Fibroblast of lung (primary cell): ENCODE measurements at regions not wholly inside any gene's neighbourhood (a gene's known extent, or its start where the extent isn't known, plus 50 kb on each side); places are given as distances from the start of the nearest gene placed in this dataset.

Experiments used
- DNase-seq, 2 donors: peaks; one replicate each; pipeline versions ENCODE4 v3.0.0 to v3.0.0-alpha.2; 2010; ENCODE audit warnings: low read depth in 2 of 2
- H2AFZ ChIP-seq: 2 replicates; pipeline ENCODE4 v1.5.1; 2012; ENCODE audit warnings: low read length, control low read depth, inconsistent platforms
- H3K27ac ChIP-seq: 2 replicates; pipeline ENCODE4 v1.5.1; 2011; ENCODE audit warnings: low read length, control low read depth; ENCODE audit not compliant: insufficient read depth
- H3K27me3 ChIP-seq: 2 replicates; pipeline ENCODE4 v1.5.1; 2011; ENCODE audit warnings: mild to moderate bottlenecking, low read length; ENCODE audit not compliant: control insufficient read depth, insufficient read depth
- H3K36me3 ChIP-seq: 2 replicates; pipeline ENCODE4 v1.5.1; 2011; ENCODE audit warnings: low read length; ENCODE audit not compliant: control insufficient read depth, insufficient read depth
- H3K4me1 ChIP-seq: 2 replicates; pipeline ENCODE4 v1.5.1; 2011; ENCODE audit warnings: low read length; ENCODE audit not compliant: control insufficient read depth, insufficient read depth; ENCODE audit errors: extremely low read depth
- H3K4me2 ChIP-seq: 2 replicates; pipeline ENCODE4 v1.5.1; 2011; ENCODE audit warnings: low read length, control low read depth; ENCODE audit not compliant: insufficient read depth; ENCODE audit errors: extremely low read depth
- H3K4me3 ChIP-seq, 4 experiments: fragments of 200-600 bp in 1 of 4; sonication (generic) in 1 of 4; replicated peaks in 1 of 4; 2 replicates each; pipeline ENCODE4 v1.5.1; 2011 to 2016; ENCODE audit warnings: low read length in 4 of 4, low read depth in 3 of 4, mild to moderate bottlenecking in 3 of 4, control low read depth in 2 of 4, inconsistent platforms in 1 of 4, mixed read lengths in 1 of 4; ENCODE audit not compliant: insufficient read depth in 1 of 4; ENCODE audit errors: control extremely low read depth in 1 of 4
- H3K79me2 ChIP-seq: 2 replicates; pipeline ENCODE4 v1.5.1; 2012; ENCODE audit warnings: mild to moderate bottlenecking, low read length, inconsistent platforms; ENCODE audit not compliant: control insufficient read depth, insufficient read depth
- H3K9ac ChIP-seq: 2 replicates; pipeline ENCODE4 v1.5.1; 2011; ENCODE audit warnings: mild to moderate bottlenecking, low read length, control low read depth; ENCODE audit not compliant: insufficient read depth
- H3K9me3 ChIP-seq: 2 replicates; pipeline ENCODE4 v1.5.1; 2012; ENCODE audit warnings: low read depth, low read length; ENCODE audit not compliant: control insufficient read depth, insufficient read depth
- H4K20me1 ChIP-seq: 2 replicates; pipeline ENCODE4 v1.5.1; 2011; ENCODE audit warnings: low read length; ENCODE audit not compliant: control insufficient read depth, insufficient read depth; ENCODE audit errors: extremely low read depth
- EZH2 ChIP-seq: IDR thresholded peaks from 2 replicates; pipeline ENCODE4 v1.5.1; 2012; ENCODE audit warnings: low read length, control low read depth, mild to moderate bottlenecking; ENCODE audit errors: missing control alignments
- TF ChIP-seq, protein P1 (sequence below), 2 donors: IDR thresholded peaks in 1 of 2; conservative IDR thresholded peaks in 1 of 2; 1 replicate in 1 of 2; 2 replicates in 1 of 2; pipeline ENCODE4 v1.5.1; 2011 to 2012; ENCODE audit warnings: low read length in 2 of 2, control low read depth in 1 of 2, inconsistent platforms in 1 of 2, low read depth in 1 of 2, mild to moderate bottlenecking in 1 of 2

DNA sequence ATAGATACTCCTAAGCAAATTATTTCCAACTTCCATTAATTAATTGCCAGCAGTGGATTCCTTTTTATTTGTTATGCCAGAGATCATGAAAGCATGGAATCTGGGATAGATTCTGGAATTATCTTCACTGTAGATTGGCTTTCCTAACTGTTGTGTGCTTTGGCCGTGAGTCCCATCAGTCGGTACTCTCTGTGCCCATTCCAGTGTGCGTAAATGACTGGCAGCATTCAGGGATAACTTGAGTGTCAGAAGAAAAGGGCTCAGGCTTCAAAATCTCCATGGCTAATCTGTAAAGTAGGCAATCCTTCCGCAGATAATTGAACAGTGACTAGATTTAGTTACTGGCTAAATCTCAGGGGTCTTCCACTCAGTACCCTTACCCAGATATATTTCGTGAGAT is 76.8 kb upstream of the TMEM164 start:
- TF ChIP-seq, protein P1, sequence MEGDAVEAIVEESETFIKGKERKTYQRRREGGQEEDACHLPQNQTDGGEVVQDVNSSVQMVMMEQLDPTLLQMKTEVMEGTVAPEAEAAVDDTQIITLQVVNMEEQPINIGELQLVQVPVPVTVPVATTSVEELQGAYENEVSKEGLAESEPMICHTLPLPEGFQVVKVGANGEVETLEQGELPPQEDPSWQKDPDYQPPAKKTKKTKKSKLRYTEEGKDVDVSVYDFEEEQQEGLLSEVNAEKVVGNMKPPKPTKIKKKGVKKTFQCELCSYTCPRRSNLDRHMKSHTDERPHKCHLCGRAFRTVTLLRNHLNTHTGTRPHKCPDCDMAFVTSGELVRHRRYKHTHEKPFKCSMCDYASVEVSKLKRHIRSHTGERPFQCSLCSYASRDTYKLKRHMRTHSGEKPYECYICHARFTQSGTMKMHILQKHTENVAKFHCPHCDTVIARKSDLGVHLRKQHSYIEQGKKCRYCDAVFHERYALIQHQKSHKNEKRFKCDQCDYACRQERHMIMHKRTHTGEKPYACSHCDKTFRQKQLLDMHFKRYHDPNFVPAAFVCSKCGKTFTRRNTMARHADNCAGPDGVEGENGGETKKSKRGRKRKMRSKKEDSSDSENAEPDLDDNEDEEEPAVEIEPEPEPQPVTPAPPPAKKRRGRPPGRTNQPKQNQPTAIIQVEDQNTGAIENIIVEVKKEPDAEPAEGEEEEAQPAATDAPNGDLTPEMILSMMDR (conservative IDR thresholded peaks at IDR 0.05 in 1 of 2, IDR thresholded peaks at IDR 0.05 in 1 of 2; ENCODE audit: low read depth in 1 of 2, low read length in 2 of 2): no peak
- TF ChIP-seq EZH2: no peak
- H3K27me3 ChIP-seq: peaks cover 2% of the 10 kb centered on the region
- no peak overlapping the region for H3K4me2 ChIP-seq
- no peaks in the 10 kb centered on the region for H3K36me3 ChIP-seq
- H3K9me3 ChIP-seq: no peaks in the 10 kb centered on the region
- H4K20me1 ChIP-seq: no peaks in the 10 kb centered on the region
- no peak overlapping the region for H3K27ac ChIP-seq
- DNase-seq: no peak
- H3K4me3 ChIP-seq: no peak overlapping the region
- H3K9ac ChIP-seq: no peak overlapping the region
- no peaks in the 10 kb centered on the region for H3K4me1 ChIP-seq
- H2AFZ ChIP-seq: no peak overlapping the region
- H3K79me2 ChIP-seq: no peaks in the 10 kb centered on the region

DNA sequence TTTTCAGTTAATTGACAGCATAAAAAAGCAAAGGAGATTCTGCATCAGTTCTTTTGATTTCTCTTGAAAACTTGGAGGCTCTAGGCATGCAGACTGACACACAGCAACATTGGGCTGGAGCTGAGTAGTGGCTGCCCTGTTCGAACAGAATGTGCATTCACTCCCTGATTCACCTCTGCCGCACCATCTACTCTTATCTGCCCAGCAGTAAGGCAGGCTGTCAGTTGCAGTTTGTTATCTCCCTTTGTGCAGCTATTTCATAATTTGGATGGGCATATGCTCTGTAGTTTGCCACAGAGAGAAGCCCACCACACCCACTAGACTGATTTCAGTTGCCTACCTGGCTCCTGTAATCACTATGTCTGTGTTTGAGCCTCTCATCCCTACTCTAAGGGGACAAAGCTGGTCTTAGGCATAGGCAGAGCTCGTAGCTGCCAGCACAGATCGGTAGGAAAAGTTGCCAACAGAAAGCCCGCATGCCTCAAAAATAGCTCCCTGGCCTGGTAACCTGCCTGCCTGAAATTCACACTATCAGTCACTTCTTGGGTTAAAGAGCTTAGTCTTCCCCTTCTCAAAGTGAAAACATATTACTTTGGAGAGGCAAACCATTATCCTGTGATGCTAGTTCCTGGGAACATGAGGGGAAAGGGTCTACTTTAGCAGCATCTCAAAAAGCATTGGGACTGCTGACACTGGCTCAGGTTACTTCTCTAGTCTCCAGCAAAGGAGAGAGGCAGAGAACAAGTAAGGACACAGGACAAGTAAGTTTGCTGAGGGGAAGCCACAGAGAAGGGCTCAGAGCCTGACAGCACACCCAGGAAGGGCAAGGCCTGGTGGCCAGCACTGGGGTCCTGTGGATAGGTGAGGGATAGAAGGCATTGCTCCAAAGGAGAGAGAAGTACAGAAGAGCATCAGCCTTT is 75.9 kb upstream of the TMEM164 start:
- H3K27me3 ChIP-seq: peaks cover 2% of the 10 kb centered on the region
- no peak overlapping the region for H3K9ac ChIP-seq
- TF ChIP-seq, protein P1 (conservative IDR thresholded peaks at IDR 0.05 in 1 of 2, IDR thresholded peaks at IDR 0.05 in 1 of 2; ENCODE audit: low read depth in 1 of 2, low read length in 2 of 2): no peak
- no peak for TF ChIP-seq EZH2
- H3K4me3 ChIP-seq: no peak overlapping the region
- no peak overlapping the region for H3K4me2 ChIP-seq
- H3K9me3 ChIP-seq: no peaks in the 10 kb centered on the region
- no peaks in the 10 kb centered on the region for H3K4me1 ChIP-seq
- no peaks in the 10 kb centered on the region for H4K20me1 ChIP-seq
- no peak overlapping the region for H3K27ac ChIP-seq
- H2AFZ ChIP-seq: no peak overlapping the region
- DNase-seq: no peak
- H3K36me3 ChIP-seq: no peaks in the 10 kb centered on the region
- no peaks in the 10 kb centered on the region for H3K79me2 ChIP-seq

DNA sequence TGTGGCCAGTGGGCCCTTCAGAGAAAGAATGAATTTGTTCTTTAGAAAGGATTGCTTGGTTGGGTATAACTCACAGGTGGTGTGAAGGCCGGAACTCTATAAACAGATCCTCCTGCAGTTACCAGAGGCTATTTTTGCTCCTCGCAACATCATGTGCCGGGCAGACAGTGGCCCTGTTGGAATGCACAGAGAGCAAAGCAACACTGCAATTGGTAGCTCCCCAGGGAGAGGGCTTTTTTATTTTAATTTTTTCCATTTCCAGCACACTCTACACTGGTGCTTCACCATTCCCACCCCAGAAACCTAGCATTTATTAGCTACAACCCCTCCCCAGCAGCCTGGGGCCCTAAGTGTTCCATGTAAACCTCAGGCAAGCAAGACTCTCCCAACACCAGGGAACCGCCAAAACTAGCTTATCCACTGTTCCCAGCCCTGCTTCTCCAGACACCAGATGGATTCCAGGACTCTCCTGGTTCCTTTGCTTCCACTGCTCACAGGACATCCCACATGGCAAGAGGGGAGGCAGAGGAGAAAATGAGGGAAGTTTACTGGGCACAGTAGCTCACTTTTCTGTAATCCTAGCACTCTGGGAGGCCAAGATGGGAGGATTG is 75.1 kb upstream of the TMEM164 start:
- no peak overlapping the region for H3K4me2 ChIP-seq
- TF ChIP-seq, protein P1 (conservative IDR thresholded peaks at IDR 0.05 in 1 of 2, IDR thresholded peaks at IDR 0.05 in 1 of 2; ENCODE audit: low read depth in 1 of 2, low read length in 2 of 2): no peak
- TF ChIP-seq EZH2: no peak
- H3K27me3 ChIP-seq: no peaks in the 10 kb centered on the region
- no peak overlapping the region for H2AFZ ChIP-seq
- H3K4me1 ChIP-seq: no peaks in the 10 kb centered on the region
- H3K9me3 ChIP-seq: no peaks in the 10 kb centered on the region
- H4K20me1 ChIP-seq: no peaks in the 10 kb centered on the region
- no peak overlapping the region for H3K9ac ChIP-seq
- no peaks in the 10 kb centered on the region for H3K36me3 ChIP-seq
- no peak overlapping the region for H3K27ac ChIP-seq
- H3K79me2 ChIP-seq: no peaks in the 10 kb centered on the region
- no peak overlapping the region for H3K4me3 ChIP-seq
- DNase-seq: no peak
